SK-N-SH (cell line): ENCODE measurements at regions not wholly inside any gene's neighbourhood (a gene's known extent, or its start where the extent isn't known, plus 50 kb on each side); places are given as distances from the start of the nearest gene placed in this dataset.

Experiments used
- CTCF ChIA-PET: fragments of 300-600, 350-600 bp; formaldehyde crosslinking; extraction: SDS; loops from one replicate; lab custom pipeline; 2021; lab: Yijun Ruan, JAX
- POLR2A ChIA-PET: fragments of 350-600 bp; sonication (Branson Sonifier 250); formaldehyde crosslinking; extraction: SDS; loops from one replicate; lab custom pipeline; 2020; ENCODE audit warnings: antibody characterized with exemption, inconsistent platforms; lab: Yijun Ruan, JAX
- DNase-seq: peaks from one replicate; pipeline ENCODE4 v3.0.0; 2012
- H2AFZ ChIP-seq: fragments of 200-600 bp; sonication (generic); 2 replicates; pipeline ENCODE4 v1.8.1; 2016; ENCODE audit warnings: antibody characterized with exemption, mild to moderate bottlenecking, low read depth
- H3F3A ChIP-seq: fragments of 200-600 bp; sonication (generic); replicated peaks from 2 replicates; pipeline ENCODE3; 2016; ENCODE audit warnings: antibody characterized with exemption, mild to moderate bottlenecking; ENCODE audit not compliant: insufficient read depth
- H3K27ac ChIP-seq, 2 experiments: fragments of 200-500 bp in 1 of 2; fragments of 200-600 bp in 1 of 2; sonication (Bioruptor generic) in 1 of 2; sonication (generic), shearing (Covaris generic) in 1 of 2; 2 replicates each; pipeline versions ENCODE4 v1.5.1 to v1.6.1; 2014 to 2016; ENCODE audit warnings: low read depth in 2 of 2, inconsistent platforms in 1 of 2, low read length in 1 of 2, mild to moderate bottlenecking in 1 of 2, mixed read lengths in 1 of 2
- H3K27me3 ChIP-seq: fragments of 200-600 bp; sonication (generic), shearing (Covaris generic); 2 replicates; pipeline ENCODE4 v1.6.1; 2016; ENCODE audit warnings: mixed run types; ENCODE audit not compliant: insufficient read depth
- H3K36me3 ChIP-seq, 2 experiments: fragments of 200-500 bp in 1 of 2; fragments of 200-600 bp in 1 of 2; sonication (Bioruptor generic) in 1 of 2; sonication (generic) in 1 of 2; replicated peaks in 1 of 2; 2 replicates each; pipeline versions ENCODE3 to v1.5.1; 2014 to 2016; ENCODE audit warnings: low read length in 1 of 2, mild to moderate bottlenecking in 1 of 2; ENCODE audit not compliant: insufficient read depth in 2 of 2, control insufficient read depth in 1 of 2
- H3K4me1 ChIP-seq, 2 experiments: fragments of 200-500 bp in 1 of 2; fragments of 200-600 bp in 1 of 2; sonication (Bioruptor generic) in 1 of 2; sonication (generic), shearing (Covaris generic) in 1 of 2; 2 replicates each; pipeline versions ENCODE4 v1.5.1 to v1.6.1; 2014 to 2016; ENCODE audit warnings: low read depth in 1 of 2, low read length in 1 of 2, mixed run types in 1 of 2; ENCODE audit not compliant: insufficient read depth in 2 of 2, control insufficient read depth in 1 of 2
- H3K4me2 ChIP-seq: fragments of 200-600 bp; sonication (generic), shearing (Covaris generic); 2 replicates; pipeline ENCODE4 v1.6.1; 2017; ENCODE audit warnings: mixed run types
- H3K4me3 ChIP-seq, 2 experiments: fragments of 200-500 bp in 1 of 2; fragments of 200-600 bp in 1 of 2; sonication (Bioruptor generic) in 1 of 2; sonication (generic), shearing (Covaris generic) in 1 of 2; 2 replicates each; pipeline versions ENCODE4 v1.5.1 to v1.8.1; 2014 to 2016; ENCODE audit warnings: low read depth in 2 of 2, inconsistent platforms in 1 of 2, low read length in 1 of 2, mild to moderate bottlenecking in 1 of 2, mixed read lengths in 1 of 2, moderate library complexity in 1 of 2
- H3K79me2 ChIP-seq: fragments of 200-600 bp; sonication (generic); 2 replicates; pipeline ENCODE4 v1.8.1; 2017; ENCODE audit warnings: mild to moderate bottlenecking; ENCODE audit not compliant: insufficient read depth
- H3K9ac ChIP-seq: fragments of 200-600 bp; sonication (generic); 2 replicates; pipeline ENCODE4 v1.6.1; 2017; ENCODE audit warnings: mixed run types
- H3K9me2 ChIP-seq: fragments of 200-600 bp; sonication (generic); 2 replicates; pipeline ENCODE4 v1.6.1; 2017; ENCODE audit warnings: mixed run types
- H3K9me3 ChIP-seq: fragments of 200-600 bp; sonication (generic); 2 replicates; pipeline ENCODE4 v1.6.1; 2017; ENCODE audit warnings: mixed run types, mild to moderate bottlenecking, moderate library complexity
- H4K20me1 ChIP-seq: fragments of 200-600 bp; sonication (generic); 2 replicates; pipeline ENCODE4 v1.6.1; 2017; ENCODE audit warnings: mild to moderate bottlenecking, mixed run types; ENCODE audit not compliant: insufficient read depth
- EP300 ChIP-seq, 2 experiments: IDR thresholded peaks; 2 replicates each; pipeline versions ENCODE4 v1.4.0 to v1.6.1; 2012; ENCODE audit warnings: borderline replicate concordance in 1 of 2, low read depth in 1 of 2, low read length in 1 of 2
- EZH2phosphoT487 ChIP-seq: fragments of 200-600 bp; sonication (generic); IDR thresholded peaks from 2 replicates; pipeline ENCODE4 v1.6.1; 2017; ENCODE audit warnings: low read depth, mixed run types, mild to moderate bottlenecking, antibody characterized with exemption, moderate library complexity, borderline replicate concordance
- FOXM1 ChIP-seq: IDR thresholded peaks from 2 replicates; pipeline ENCODE4 v1.4.0; 2012; ENCODE audit warnings: low read depth, mild to moderate bottlenecking
- GATA2 ChIP-seq: sonication (generic); formaldehyde crosslinking; IDR thresholded peaks from 2 replicates; pipeline ENCODE4 v1.5.0; 2020; ENCODE audit warnings: mild to moderate bottlenecking, missing genetic modification reagents
- MEF2A ChIP-seq: IDR thresholded peaks from 2 replicates; pipeline ENCODE4 v1.4.0; 2012; ENCODE audit warnings: low read depth, borderline replicate concordance
- NRF1 ChIP-seq: IDR thresholded peaks from 2 replicates; pipeline ENCODE4 v1.6.1; 2012; ENCODE audit warnings: low read depth, mild to moderate bottlenecking, low read length
- RAD21 ChIP-seq: IDR thresholded peaks from 2 replicates; pipeline ENCODE4 v1.6.1; 2012; ENCODE audit warnings: mild to moderate bottlenecking, low read length
- RCOR1 ChIP-seq: fragments of 150-350 bp; IDR thresholded peaks from 2 replicates; pipeline ENCODE4 v1.6.1; 2017; ENCODE audit warnings: antibody characterized with exemption, low read length
- SIN3A ChIP-seq: IDR thresholded peaks from 2 replicates; pipeline ENCODE4 v1.6.1; 2012; ENCODE audit warnings: low read depth, mild to moderate bottlenecking, low read length, moderate library complexity, borderline replicate concordance
- TCF12 ChIP-seq: IDR thresholded peaks from 2 replicates; pipeline ENCODE4 v1.4.0; 2012
- YY1 ChIP-seq: IDR thresholded peaks from 2 replicates; pipeline ENCODE4 v1.4.0; 2012; ENCODE audit warnings: low read depth, mild to moderate bottlenecking
- WGBS: methylation state at CpG from one replicate; pipeline ENCODE4 v1.1.6; 2017; ENCODE audit warnings: low lambda C conversion rate; 5-methylcytosine and 5-hydroxymethylcytosine counted together
- TF ChIP-seq, protein P1 (sequence below): IDR thresholded peaks from 2 replicates; pipeline ENCODE4; 2012
- TF ChIP-seq, protein P2 (sequence below): IDR thresholded peaks from 2 replicates; pipeline ENCODE4 v1.4.0; 2012; ENCODE audit warnings: low read depth, borderline replicate concordance
- TF ChIP-seq, protein P3 (sequence below): IDR thresholded peaks from 2 replicates; pipeline ENCODE4 v1.6.1; 2012; ENCODE audit warnings: mild to moderate bottlenecking, low read depth, low read length, moderate library complexity
- TF ChIP-seq, protein P4 (sequence below): IDR thresholded peaks from 2 replicates; pipeline ENCODE4 v1.4.0; 2012; ENCODE audit warnings: low read depth, borderline replicate concordance

DNA sequence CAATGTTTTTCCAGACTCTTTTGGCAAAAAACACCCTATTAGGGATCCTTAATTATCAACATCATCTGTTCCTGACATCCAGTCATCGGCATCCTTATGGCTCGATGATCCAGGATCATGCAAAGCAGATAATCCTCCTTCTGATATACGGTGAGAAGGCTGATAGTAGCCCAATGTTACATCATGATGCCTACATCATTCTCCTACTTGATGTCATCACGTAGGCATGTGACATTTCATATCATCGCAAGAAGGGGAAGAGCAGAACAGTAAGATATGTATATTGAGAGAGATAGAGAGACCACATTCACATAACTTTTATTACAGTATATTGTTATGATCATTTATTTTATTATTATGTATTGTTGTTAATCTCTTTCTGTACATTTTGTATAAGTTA, 168.6 kb downstream of the ADAMTS15 start (continued):
- TF ChIP-seq, protein P1, sequence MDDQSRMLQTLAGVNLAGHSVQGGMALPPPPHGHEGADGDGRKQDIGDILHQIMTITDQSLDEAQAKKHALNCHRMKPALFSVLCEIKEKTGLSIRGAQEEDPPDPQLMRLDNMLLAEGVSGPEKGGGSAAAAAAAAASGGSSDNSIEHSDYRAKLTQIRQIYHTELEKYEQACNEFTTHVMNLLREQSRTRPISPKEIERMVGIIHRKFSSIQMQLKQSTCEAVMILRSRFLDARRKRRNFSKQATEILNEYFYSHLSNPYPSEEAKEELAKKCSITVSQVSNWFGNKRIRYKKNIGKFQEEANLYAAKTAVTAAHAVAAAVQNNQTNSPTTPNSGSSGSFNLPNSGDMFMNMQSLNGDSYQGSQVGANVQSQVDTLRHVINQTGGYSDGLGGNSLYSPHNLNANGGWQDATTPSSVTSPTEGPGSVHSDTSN: no peak

DNA sequence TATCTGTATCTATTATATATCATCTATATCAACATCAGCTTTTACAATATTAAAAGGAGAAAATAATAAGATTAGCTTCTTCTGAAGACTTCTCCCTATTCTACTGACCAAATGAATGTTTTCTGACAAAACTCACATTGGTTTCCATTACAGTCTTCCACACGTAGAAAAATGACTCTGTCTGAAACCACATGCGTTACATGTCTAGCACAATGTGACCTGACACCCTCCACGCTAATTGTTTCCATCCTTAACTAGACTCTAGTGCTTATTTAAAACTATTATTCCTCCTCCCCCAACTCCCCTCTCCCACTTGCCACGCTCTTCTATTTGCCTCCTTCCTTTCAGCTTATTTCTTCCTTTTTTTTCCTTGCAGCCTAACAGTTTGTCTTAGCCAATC, 172.1 kb downstream of the ADAMTS15 start:
- no peak for DNase-seq
- no peak overlapping the region for H3K27ac ChIP-seq
- POLR2A ChIA-PET: no interaction called here
- no peaks in the 10 kb centered on the region for H3K36me3 ChIP-seq
- H3K4me1 ChIP-seq: no peaks in the 10 kb centered on the region
- H3K4me3 ChIP-seq: no peak overlapping the region
- H2AFZ ChIP-seq: no peak overlapping the region
- H3K9me2 ChIP-seq: no peaks in the 10 kb centered on the region
- no peaks in the 10 kb centered on the region for H4K20me1 ChIP-seq
- CTCF ChIA-PET: no interaction called here
- H3K79me2 ChIP-seq: no peaks in the 10 kb centered on the region
- no peak overlapping the region for H3K9ac ChIP-seq
- TF ChIP-seq TCF12 (no peak), NRF1 (no peak), YY1 (no peak), MEF2A (no peak), FOXM1 (no peak), EP300 (IDR thresholded peaks at IDR 0.05; ENCODE audit: borderline replicate concordance in 1 of 2, low read depth in 1 of 2, low read length in 1 of 2) (no peak), SIN3A (no peak), RAD21 (no peak), RCOR1 (no peak), EZH2phosphoT487 (no peak), GATA2 (CRISPR knock-in tag) (no peak)
- TF ChIP-seq, protein P2, sequence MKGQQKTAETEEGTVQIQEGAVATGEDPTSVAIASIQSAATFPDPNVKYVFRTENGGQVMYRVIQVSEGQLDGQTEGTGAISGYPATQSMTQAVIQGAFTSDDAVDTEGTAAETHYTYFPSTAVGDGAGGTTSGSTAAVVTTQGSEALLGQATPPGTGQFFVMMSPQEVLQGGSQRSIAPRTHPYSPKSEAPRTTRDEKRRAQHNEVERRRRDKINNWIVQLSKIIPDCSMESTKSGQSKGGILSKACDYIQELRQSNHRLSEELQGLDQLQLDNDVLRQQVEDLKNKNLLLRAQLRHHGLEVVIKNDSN: no peak
- TF ChIP-seq, protein P3, sequence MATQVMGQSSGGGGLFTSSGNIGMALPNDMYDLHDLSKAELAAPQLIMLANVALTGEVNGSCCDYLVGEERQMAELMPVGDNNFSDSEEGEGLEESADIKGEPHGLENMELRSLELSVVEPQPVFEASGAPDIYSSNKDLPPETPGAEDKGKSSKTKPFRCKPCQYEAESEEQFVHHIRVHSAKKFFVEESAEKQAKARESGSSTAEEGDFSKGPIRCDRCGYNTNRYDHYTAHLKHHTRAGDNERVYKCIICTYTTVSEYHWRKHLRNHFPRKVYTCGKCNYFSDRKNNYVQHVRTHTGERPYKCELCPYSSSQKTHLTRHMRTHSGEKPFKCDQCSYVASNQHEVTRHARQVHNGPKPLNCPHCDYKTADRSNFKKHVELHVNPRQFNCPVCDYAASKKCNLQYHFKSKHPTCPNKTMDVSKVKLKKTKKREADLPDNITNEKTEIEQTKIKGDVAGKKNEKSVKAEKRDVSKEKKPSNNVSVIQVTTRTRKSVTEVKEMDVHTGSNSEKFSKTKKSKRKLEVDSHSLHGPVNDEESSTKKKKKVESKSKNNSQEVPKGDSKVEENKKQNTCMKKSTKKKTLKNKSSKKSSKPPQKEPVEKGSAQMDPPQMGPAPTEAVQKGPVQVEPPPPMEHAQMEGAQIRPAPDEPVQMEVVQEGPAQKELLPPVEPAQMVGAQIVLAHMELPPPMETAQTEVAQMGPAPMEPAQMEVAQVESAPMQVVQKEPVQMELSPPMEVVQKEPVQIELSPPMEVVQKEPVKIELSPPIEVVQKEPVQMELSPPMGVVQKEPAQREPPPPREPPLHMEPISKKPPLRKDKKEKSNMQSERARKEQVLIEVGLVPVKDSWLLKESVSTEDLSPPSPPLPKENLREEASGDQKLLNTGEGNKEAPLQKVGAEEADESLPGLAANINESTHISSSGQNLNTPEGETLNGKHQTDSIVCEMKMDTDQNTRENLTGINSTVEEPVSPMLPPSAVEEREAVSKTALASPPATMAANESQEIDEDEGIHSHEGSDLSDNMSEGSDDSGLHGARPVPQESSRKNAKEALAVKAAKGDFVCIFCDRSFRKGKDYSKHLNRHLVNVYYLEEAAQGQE: no peak
- TF ChIP-seq, protein P4, sequence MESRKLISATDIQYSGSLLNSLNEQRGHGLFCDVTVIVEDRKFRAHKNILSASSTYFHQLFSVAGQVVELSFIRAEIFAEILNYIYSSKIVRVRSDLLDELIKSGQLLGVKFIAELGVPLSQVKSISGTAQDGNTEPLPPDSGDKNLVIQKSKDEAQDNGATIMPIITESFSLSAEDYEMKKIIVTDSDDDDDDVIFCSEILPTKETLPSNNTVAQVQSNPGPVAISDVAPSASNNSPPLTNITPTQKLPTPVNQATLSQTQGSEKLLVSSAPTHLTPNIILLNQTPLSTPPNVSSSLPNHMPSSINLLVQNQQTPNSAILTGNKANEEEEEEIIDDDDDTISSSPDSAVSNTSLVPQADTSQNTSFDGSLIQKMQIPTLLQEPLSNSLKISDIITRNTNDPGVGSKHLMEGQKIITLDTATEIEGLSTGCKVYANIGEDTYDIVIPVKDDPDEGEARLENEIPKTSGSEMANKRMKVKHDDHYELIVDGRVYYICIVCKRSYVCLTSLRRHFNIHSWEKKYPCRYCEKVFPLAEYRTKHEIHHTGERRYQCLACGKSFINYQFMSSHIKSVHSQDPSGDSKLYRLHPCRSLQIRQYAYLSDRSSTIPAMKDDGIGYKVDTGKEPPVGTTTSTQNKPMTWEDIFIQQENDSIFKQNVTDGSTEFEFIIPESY: no peak
- H3K4me2 ChIP-seq: no peak overlapping the region
- H3K27me3 ChIP-seq: no peaks in the 10 kb centered on the region
- 73% methylated on average over 4 of the region's 4 CpGs for WGBS
- no peaks in the 10 kb centered on the region; the same call in 1 of the 2 replicates for H3K9me3 ChIP-seq
- no peaks in the 10 kb centered on the region for H3F3A ChIP-seq
